Medulla oblongata (tissue), 1 donor: ENCODE measurements at regions not wholly inside any gene's neighbourhood (a gene's known extent, or its start where the extent isn't known, plus 50 kb on each side); places are given as distances from the start of the nearest gene placed in this dataset.
"Not testable (repeated sequence)": the region's sequence is repeated elsewhere in the genome, so short reads cannot be mapped to it uniquely, and the experiment has no call there.

Experiments used
- DNase-seq: peaks from one replicate; pipeline ENCODE4 v3.0.0-alpha.2; 2015; ENCODE audit errors: extremely low spot score

DNA sequence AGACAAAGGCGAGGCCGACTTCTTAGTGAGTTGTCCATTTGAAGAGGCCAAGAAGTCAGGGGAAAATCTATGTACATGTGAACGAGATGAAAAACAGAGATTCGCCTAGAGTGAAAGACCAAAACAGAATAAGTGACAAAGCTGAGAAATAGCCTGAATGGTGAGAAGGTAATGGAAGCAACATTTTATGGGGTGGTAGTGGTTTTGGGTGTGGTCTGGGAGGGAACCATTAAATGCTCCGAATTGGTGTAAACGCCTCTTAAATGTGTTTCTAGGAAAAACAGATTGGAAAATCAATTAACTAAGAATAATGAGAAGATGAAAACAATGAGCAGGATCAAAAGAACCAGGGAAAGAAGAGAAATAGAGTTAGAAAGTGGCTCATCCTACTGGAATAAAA lies 83.8 kb upstream of the MANSC4 start:
- no peak for DNase-seq

- DNase-seq, result no peak
Observed at GRCh38 chr12:27861428-27862167, 81.6 kb upstream of the MANSC4 start.

DNA sequence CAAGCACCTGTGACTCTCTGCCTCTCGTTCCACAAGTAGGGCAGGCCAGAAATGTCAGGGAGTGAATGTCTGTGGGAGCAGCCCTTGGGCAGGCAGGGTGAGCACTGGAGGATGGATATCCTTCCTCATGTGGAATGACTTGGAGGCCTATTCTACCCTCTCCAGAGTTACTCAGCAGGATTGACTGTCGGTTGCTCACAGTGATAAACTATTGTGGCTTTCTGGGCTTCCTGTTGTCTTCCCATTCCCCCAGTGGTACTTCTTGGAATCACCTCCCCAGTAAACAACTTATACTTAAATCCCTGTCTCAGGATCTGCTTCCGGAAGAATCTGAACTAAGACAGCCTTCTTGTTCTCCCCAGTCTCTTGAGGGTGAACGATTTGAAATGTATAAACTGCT lies 79.6 kb upstream of the MANSC4 start:
- DNase-seq, result no peak

GRCh38 chr12:27857006-27857405 lies 77.0 kb upstream of the MANSC4 start:
- not testable (repeated sequence) for DNase-seq

- DNase-seq, result no peak
Observed at GRCh38 chr12:27852742-27853141, 72.7 kb upstream of the MANSC4 start.
